Erythroblast (primary cell): ENCODE measurements at regions not wholly inside any gene's neighbourhood (a gene's known extent, or its start where the extent isn't known, plus 50 kb on each side); places are given as distances from the start of the nearest gene placed in this dataset.

ENCODE experiments used
- GATA1 ChIP-seq: IDR thresholded peaks from 2 replicates; pipeline ENCODE4 v1.6.1; 2011; ENCODE audit warnings: low read depth, mild to moderate bottlenecking, control low read depth, low read length, moderate library complexity
- POLR2A ChIP-seq: IDR thresholded peaks from 2 replicates; pipeline ENCODE4 v1.6.1; 2011; ENCODE audit warnings: mild to moderate bottlenecking, low read length

DNA sequence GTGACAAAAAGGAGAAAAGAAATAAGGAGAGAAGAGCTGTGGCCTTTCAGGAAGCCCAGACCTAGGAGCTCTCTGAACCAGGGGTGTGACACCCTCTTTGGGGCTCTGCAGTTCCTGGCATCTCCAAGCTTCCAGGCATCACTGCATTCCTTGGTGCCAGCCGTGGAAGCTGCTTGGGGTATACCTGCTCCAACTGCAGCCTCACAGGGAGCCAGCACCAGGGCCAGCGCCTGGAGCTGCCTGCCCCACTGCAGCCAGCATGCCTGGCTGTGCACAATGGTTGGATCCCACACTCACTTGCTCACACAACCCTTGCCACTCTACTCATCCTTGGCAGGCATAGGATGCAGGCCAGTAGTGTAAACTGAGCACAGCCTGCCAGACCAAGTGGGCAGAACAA lies 242.1 kb upstream of the GJE1 start:
- TF ChIP-seq POLR2A: no peak
- TF ChIP-seq GATA1: no peak
